ENCODE measurements at regions not wholly inside any gene's neighbourhood (a gene's known extent, or its start where the extent isn't known, plus 50 kb on each side); places are given as distances from the start of the nearest gene placed in this dataset.

- no peak for TF ChIP-seq ZNF597 (CRISPR knock-in tag; IDR thresholded peaks at IDR 0.05)
- no peak for TF ChIP-seq ZBTB34 (CRISPR knock-in tag; IDR thresholded peaks at IDR 0.05)
- no peak for TF ChIP-seq NFE2 (CRISPR knock-in tag; IDR thresholded peaks at IDR 0.05)
- no peak for TF ChIP-seq AKNA (CRISPR knock-in tag; IDR thresholded peaks at IDR 0.05; ENCODE audit: borderline replicate concordance)
- no peak for TF ChIP-seq RFX5 (IDR thresholded peaks at IDR 0.05; ENCODE audit: low read depth, low read length)
- no peak for TF ChIP-seq REXO4 (CRISPR knock-in tag; IDR thresholded peaks at IDR 0.05; ENCODE audit: borderline replicate concordance)
Observed at GRCh38 chr3:178421069-178421468, 115.2 kb upstream of the KCNMB2 start (continued).

GRCh38 chr3:178422406-178422805 is 113.8 kb upstream of the KCNMB2 start:
- Histone ChIP-seq H2AFZ (ENCODE audit: low read length) (no peak overlapping the region), H3K79me2 (ENCODE audit: insufficient read depth, low read length) (no peaks in the 10 kb centered on the region), H3K36me3 (replicated peaks in 1 of 2; ENCODE audit: control insufficient read depth in 1 of 2, insufficient read depth in 2 of 2, low read length in 2 of 2) (no peaks in the 10 kb centered on the region), H3K9ac (ENCODE audit: insufficient read depth, low read depth, low read length) (no peak overlapping the region), H3K4me3 (replicated peaks in 1 of 3; ENCODE audit: insufficient read depth in 1 of 3, low read depth in 2 of 3, low read length in 3 of 3) (no peak overlapping the region), H3K4me2 (ENCODE audit: low read depth, low read length) (no peak overlapping the region), H3K27me3 (ENCODE audit: control insufficient read depth in 1 of 2, insufficient read depth in 2 of 2, low read length in 2 of 2) (no peaks in the 10 kb centered on the region), H3K27ac (ENCODE audit: extremely low read length, insufficient read depth, low read length) (no peak overlapping the region), H3K4me1 (ENCODE audit: insufficient read depth, low read length) (no peaks in the 10 kb centered on the region), H3K9me3 (ENCODE audit: low read length) (no peaks in the 10 kb centered on the region), H4K20me1 (ENCODE audit: insufficient read depth, low read length) (no peaks in the 10 kb centered on the region)
- intact Hi-C loops (cut with micrococcal nuclease; ENCODE audit: unreplicated experiment) (no loop called here), in situ Hi-C loops (cut with HindIII; ENCODE audit: extremely low pct_ligation_motif_present, low pct_unique_long_range_greater_than_20kb) (no loop called here)
- no TSS peak for BruUV-seq (replicated peaks)
- no peak for FAIRE-seq
- DNase-seq (ENCODE audit: low spot score) = no peak
- ChIA-PET POLR2A (no interaction called here), CTCF (ENCODE audit: low intra/inter-chr PET ratio, low total read pairs) (no interaction called here)
- no peak for ATAC-seq
- TF ChIP-seq SYNCRIP (IDR thresholded peaks at IDR 0.05; ENCODE audit: insufficient read depth, low read depth, low read length) (no peak), ISX (CRISPR knock-in tag; conservative IDR thresholded peaks at IDR 0.05) (no peak), ZNF674 (CRISPR knock-in tag; IDR thresholded peaks at IDR 0.05; ENCODE audit: low read depth) (no peak), ZBTB33 (CRISPR knock-in tag; IDR thresholded peaks at IDR 0.05) (no peak), ZNF614 (CRISPR knock-in tag; IDR thresholded peaks at IDR 0.05; ENCODE audit: borderline replicate concordance) (no peak), ZKSCAN1 (IDR thresholded peaks at IDR 0.05; ENCODE audit: low read length) (no peak), ZBTB2 (CRISPR knock-in tag; IDR thresholded peaks at IDR 0.05; ENCODE audit: low read depth) (no peak), GFI1 (CRISPR knock-in tag; IDR thresholded peaks at IDR 0.05; ENCODE audit: borderline replicate concordance) (no peak)
